Right forelimb (tissue), 1 donor: ENCODE measurements at regions not wholly inside any gene's neighbourhood (a gene's known extent, or its start where the extent isn't known, plus 50 kb on each side); places are given as distances from the start of the nearest gene placed in this dataset.
"Not testable (repeated sequence)": the region's sequence is repeated elsewhere in the genome, so short reads cannot be mapped to it uniquely, and the experiment has no call there.

Source experiments
- DNase-seq: peaks from one replicate; pipeline ENCODE4 v3.0.0-alpha.2; 2018

- DNase-seq = no peak
Measured at GRCh38 chr1:208349694-208350330, 105.6 kb upstream of the PLXNA2 start.

- no peak for DNase-seq
Measured at GRCh38 chr1:208350815-208351214, 106.6 kb upstream of the PLXNA2 start.

- no peak for DNase-seq
Measured at GRCh38 chr1:208351838-208352237, 107.7 kb upstream of the PLXNA2 start.

- DNase-seq = not testable (repeated sequence)
Measured at GRCh38 chr1:208353797-208354196, 109.6 kb upstream of the PLXNA2 start.

GRCh38 chr1:208357644-208358507 is 113.7 kb upstream of the PLXNA2 start:
- DNase-seq = no peak

GRCh38 chr1:208358651-208359050 is 114.5 kb upstream of the PLXNA2 start:
- no peak for DNase-seq

- no peak for DNase-seq
Measured at GRCh38 chr1:208362011-208362410, 117.8 kb upstream of the PLXNA2 start.

- DNase-seq = no peak
Measured at GRCh38 chr1:208366559-208366958, 122.4 kb upstream of the PLXNA2 start.

- DNase-seq = no peak
Measured at GRCh38 chr1:208369045-208369444, 124.9 kb upstream of the PLXNA2 start.

GRCh38 chr1:208369658-208370057 is 125.5 kb upstream of the PLXNA2 start:
- DNase-seq = no peak

GRCh38 chr1:208374391-208374941 is 130.3 kb upstream of the PLXNA2 start:
- no peak for DNase-seq

GRCh38 chr1:208381481-208381880 is 137.3 kb upstream of the PLXNA2 start:
- no peak for DNase-seq

GRCh38 chr1:208387908-208388811 is 144.0 kb upstream of the PLXNA2 start:
- DNase-seq = no peak

- no peak for DNase-seq
Measured at GRCh38 chr1:208393416-208393815, 149.2 kb upstream of the PLXNA2 start.

- no peak for DNase-seq
Measured at GRCh38 chr1:208393826-208394225, 149.6 kb upstream of the PLXNA2 start.

GRCh38 chr1:208397286-208397685 is 153.1 kb upstream of the PLXNA2 start:
- DNase-seq = no peak

- no peak for DNase-seq
Measured at GRCh38 chr1:208405014-208405413, 160.8 kb upstream of the PLXNA2 start.

- DNase-seq = no peak
Measured at GRCh38 chr1:208409176-208409575, 165.0 kb upstream of the PLXNA2 start.

GRCh38 chr1:208410409-208410808 is 166.2 kb upstream of the PLXNA2 start:
- DNase-seq = no peak

- DNase-seq = no peak
Measured at GRCh38 chr1:208413006-208413405, 168.8 kb upstream of the PLXNA2 start.

GRCh38 chr1:208418667-208419066 is 174.5 kb upstream of the PLXNA2 start:
- DNase-seq = no peak

GRCh38 chr1:208419746-208420420 is 175.7 kb upstream of the PLXNA2 start:
- no peak for DNase-seq
